OCI-LY3 (cell line): ENCODE measurements at regions not wholly inside any gene's neighbourhood (a gene's known extent, or its start where the extent isn't known, plus 50 kb on each side); places are given as distances from the start of the nearest gene placed in this dataset.
A peak's percentile ranks its signal among the peaks of the same experiment; 100 is the strongest.
"Not testable (repeated sequence)": the region's sequence is repeated elsewhere in the genome, so short reads cannot be mapped to it uniquely, and the experiment has no call there.

ENCODE experiments used
- H2AFZ ChIP-seq: fragments of 200-600, 300-600 bp; shearing (Covaris generic); 2 replicates; pipeline ENCODE4 v1.6.0; 2014; ENCODE audit warnings: antibody characterized with exemption, low read depth, low read length
- H3K27ac ChIP-seq: fragments of 200-600, 300-600 bp; sonication (generic); 2 replicates; pipeline ENCODE4 v1.5.1; 2014; ENCODE audit warnings: mild to moderate bottlenecking, low read length, moderate library complexity, mixed read lengths
- H3K27me3 ChIP-seq: fragments of 200-600, 300-600 bp; sonication (generic); 2 replicates; pipeline ENCODE4 v1.6.1; 2014; ENCODE audit warnings: low read depth, low read length, mixed read lengths
- H3K36me3 ChIP-seq: fragments of 200-600, 300-600 bp; sonication (generic); replicated peaks from 2 replicates; pipeline ENCODE3; 2014; ENCODE audit warnings: low read depth, low read length, mixed read lengths
- H3K4me1 ChIP-seq: fragments of 300-600, 200-600 bp; sonication (generic); 2 replicates; pipeline ENCODE4 v1.6.1; 2014; ENCODE audit warnings: low read length, mixed read lengths
- H3K4me2 ChIP-seq: fragments of 200-600, 300-600 bp; sonication (generic); 2 replicates; pipeline ENCODE4 v1.6.1; 2014; ENCODE audit warnings: low read length, mixed read lengths
- H3K4me3 ChIP-seq: fragments of 300-600, 200-600 bp; sonication (generic); 2 replicates; pipeline ENCODE4 v1.5.1; 2014; ENCODE audit warnings: antibody characterized with exemption, mild to moderate bottlenecking, low read length, moderate library complexity
- H3K79me2 ChIP-seq: fragments of 300-600, 200-600 bp; shearing (Covaris generic); 2 replicates; pipeline ENCODE4 v1.6.1; 2014; ENCODE audit warnings: mild to moderate bottlenecking, low read length, mixed read lengths
- H3K9ac ChIP-seq: fragments of 300-600, 200-600 bp; shearing (Covaris generic); 2 replicates; pipeline ENCODE4 v1.6.0; 2014; ENCODE audit warnings: mild to moderate bottlenecking, low read length, moderate library complexity
- H3K9me3 ChIP-seq: fragments of 200-600, 300-600 bp; shearing (Covaris generic); 2 replicates; pipeline ENCODE4 v1.6.1; 2014; ENCODE audit warnings: low read length, mixed read lengths; ENCODE audit not compliant: insufficient read depth
- H4K20me1 ChIP-seq: fragments of 200-600, 300-600 bp; sonication (generic); 2 replicates; pipeline ENCODE4 v1.6.1; 2016; ENCODE audit warnings: low read length, mixed read lengths; ENCODE audit not compliant: insufficient read depth
- EZH2phosphoT487 ChIP-seq: fragments of 200-600 bp; shearing (Covaris generic); IDR thresholded peaks from 2 replicates; pipeline ENCODE4 v1.6.1; 2018; ENCODE audit warnings: antibody characterized with exemption, mixed run types, low read depth
- TF ChIP-seq, protein P1 (sequence below): fragments of 200-600, 300-600 bp; sonication (generic); IDR thresholded peaks from 2 replicates; pipeline ENCODE4 v1.5.1; 2014; ENCODE audit warnings: antibody characterized with exemption, low read length, low read depth

- Histone ChIP-seq H3K9me3 (no peaks in the 10 kb centered on the region), H3K79me2 (no peaks in the 10 kb centered on the region), H4K20me1 (no peaks in the 10 kb centered on the region), H3K4me3 (no peak overlapping the region), H3K36me3 (no peaks in the 10 kb centered on the region), H3K4me1 (no peaks in the 10 kb centered on the region), H3K9ac (no peak overlapping the region), H3K27me3 (no peaks in the 10 kb centered on the region), H3K27ac (no peak overlapping the region), H3K4me2 (no peak overlapping the region), H2AFZ (no peak overlapping the region)
- TF ChIP-seq, protein P1, sequence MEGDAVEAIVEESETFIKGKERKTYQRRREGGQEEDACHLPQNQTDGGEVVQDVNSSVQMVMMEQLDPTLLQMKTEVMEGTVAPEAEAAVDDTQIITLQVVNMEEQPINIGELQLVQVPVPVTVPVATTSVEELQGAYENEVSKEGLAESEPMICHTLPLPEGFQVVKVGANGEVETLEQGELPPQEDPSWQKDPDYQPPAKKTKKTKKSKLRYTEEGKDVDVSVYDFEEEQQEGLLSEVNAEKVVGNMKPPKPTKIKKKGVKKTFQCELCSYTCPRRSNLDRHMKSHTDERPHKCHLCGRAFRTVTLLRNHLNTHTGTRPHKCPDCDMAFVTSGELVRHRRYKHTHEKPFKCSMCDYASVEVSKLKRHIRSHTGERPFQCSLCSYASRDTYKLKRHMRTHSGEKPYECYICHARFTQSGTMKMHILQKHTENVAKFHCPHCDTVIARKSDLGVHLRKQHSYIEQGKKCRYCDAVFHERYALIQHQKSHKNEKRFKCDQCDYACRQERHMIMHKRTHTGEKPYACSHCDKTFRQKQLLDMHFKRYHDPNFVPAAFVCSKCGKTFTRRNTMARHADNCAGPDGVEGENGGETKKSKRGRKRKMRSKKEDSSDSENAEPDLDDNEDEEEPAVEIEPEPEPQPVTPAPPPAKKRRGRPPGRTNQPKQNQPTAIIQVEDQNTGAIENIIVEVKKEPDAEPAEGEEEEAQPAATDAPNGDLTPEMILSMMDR = no peak
- TF ChIP-seq EZH2phosphoT487 = no peak
These were observed 615.4 kb upstream of the GRID2 start for GRCh38 chr4:91688413-91688812.

DNA sequence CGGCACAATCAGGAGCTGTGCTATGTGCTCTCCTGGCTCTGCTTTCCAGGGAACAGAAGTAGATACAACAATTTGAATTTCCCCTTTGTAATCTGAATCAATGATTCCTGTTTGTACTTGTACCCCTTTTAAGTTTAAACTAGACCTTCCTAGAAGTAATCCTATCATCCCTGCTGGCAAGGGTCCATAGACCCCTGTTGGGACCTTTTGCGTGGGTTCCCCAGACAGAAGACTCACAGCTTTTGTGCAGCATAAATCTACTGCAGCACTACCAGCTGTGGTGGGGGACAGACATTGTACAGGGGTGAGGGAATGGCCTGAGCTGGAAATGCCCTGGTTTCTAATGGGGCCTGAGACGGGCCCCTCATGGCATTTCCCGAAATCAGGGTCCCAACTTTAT is 604.1 kb upstream of the GRID2 start:
- not testable (repeated sequence) for H3K79me2 ChIP-seq

DNA sequence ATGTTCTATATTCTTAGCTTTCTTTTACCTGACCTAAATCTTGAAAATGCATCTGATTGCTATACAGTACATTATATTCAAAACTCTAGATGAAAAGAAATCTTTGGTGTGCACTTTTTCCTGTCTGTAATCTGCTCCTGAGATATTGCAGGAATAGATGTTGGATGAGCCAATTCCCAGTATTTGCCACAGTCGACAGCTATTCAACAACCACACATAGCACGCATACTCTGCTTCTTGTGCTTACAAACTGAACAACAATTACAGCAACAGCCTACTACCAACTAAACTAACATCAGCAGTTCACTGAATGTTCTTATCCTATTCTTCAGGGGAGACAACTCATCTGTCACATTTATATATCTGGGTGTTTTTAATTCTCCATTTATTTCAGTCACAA is 573.9 kb upstream of the GRID2 start:
- no peaks in the 10 kb centered on the region for H3K27me3 ChIP-seq
- no peaks in the 10 kb centered on the region for H4K20me1 ChIP-seq
- H3K4me1 ChIP-seq = peaks cover 6% of the 10 kb centered on the region
- H3K27ac ChIP-seq = no peak overlapping the region
- H3K79me2 ChIP-seq = no peaks in the 10 kb centered on the region
- no peaks in the 10 kb centered on the region for H3K9me3 ChIP-seq
- no peak overlapping the region for H3K4me2 ChIP-seq
- H3K9ac ChIP-seq = no peak overlapping the region
- no peaks in the 10 kb centered on the region for H3K36me3 ChIP-seq
- no peak for TF ChIP-seq EZH2phosphoT487
- TF ChIP-seq, protein P1 = no peak
- H3K4me3 ChIP-seq = no peak overlapping the region
- no peak overlapping the region for H2AFZ ChIP-seq

More for the DNA sequence above, 604.1 kb upstream of the GRID2 start:
- H2AFZ ChIP-seq, H3K4me3 ChIP-seq, H3K9ac ChIP-seq, H3K4me1 ChIP-seq, H3K4me2 ChIP-seq, H3K36me3 ChIP-seq, H3K9me3 ChIP-seq, H3K27ac ChIP-seq, H4K20me1 ChIP-seq, H3K27me3 ChIP-seq: not testable (repeated sequence)

GRCh38 chr4:91734682-91735081 is 569.1 kb upstream of the GRID2 start:
- Histone ChIP-seq H3K36me3 (no peaks in the 10 kb centered on the region), H3K4me1 (no peaks in the 10 kb centered on the region), H3K9ac (no peak overlapping the region), H3K27ac (no peak overlapping the region), H4K20me1 (no peaks in the 10 kb centered on the region), H3K4me3 (no peak overlapping the region), H3K9me3 (no peaks in the 10 kb centered on the region), H2AFZ (no peak overlapping the region), H3K79me2 (no peaks in the 10 kb centered on the region), H3K27me3 (no peaks in the 10 kb centered on the region), H3K4me2 (no peak overlapping the region)
- TF ChIP-seq, protein P1 = peak; percentile 35
- no peak for TF ChIP-seq EZH2phosphoT487

DNA sequence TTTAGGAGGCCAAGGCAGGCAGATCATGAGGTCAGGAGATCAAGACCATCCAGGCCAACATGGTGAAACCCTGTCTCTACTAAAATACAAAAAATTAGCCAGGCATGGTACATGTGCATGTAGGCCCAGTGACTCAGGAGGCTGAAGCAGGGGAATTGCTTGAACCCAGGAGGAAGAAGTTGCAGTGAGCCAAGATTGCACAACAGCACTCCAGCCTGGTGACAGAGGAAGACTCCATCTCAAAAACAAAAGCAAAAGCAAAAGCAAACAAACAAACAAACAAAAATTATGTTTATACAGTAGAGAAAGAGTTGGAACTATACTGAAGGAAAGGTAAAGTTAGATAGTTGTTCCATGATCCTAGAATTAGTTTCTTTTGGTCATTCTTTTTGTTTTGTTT is 564.9 kb upstream of the GRID2 start:
- H3K9ac ChIP-seq, H3K4me3 ChIP-seq, H3K27me3 ChIP-seq, H3K36me3 ChIP-seq, H4K20me1 ChIP-seq, H3K9me3 ChIP-seq, H3K79me2 ChIP-seq, H3K4me2 ChIP-seq, H3K27ac ChIP-seq, H2AFZ ChIP-seq, H3K4me1 ChIP-seq: not testable (repeated sequence)
